NCI-H146 (cell line): ENCODE measurements at regions not wholly inside any gene's neighbourhood (a gene's known extent, or its start where the extent isn't known, plus 50 kb on each side); places are given as distances from the start of the nearest gene placed in this dataset.

Source experiments
- DNase-seq: peaks from one replicate; lab custom pipeline; 2025; lab: John Stamatoyannopoulos, UW

DNA sequence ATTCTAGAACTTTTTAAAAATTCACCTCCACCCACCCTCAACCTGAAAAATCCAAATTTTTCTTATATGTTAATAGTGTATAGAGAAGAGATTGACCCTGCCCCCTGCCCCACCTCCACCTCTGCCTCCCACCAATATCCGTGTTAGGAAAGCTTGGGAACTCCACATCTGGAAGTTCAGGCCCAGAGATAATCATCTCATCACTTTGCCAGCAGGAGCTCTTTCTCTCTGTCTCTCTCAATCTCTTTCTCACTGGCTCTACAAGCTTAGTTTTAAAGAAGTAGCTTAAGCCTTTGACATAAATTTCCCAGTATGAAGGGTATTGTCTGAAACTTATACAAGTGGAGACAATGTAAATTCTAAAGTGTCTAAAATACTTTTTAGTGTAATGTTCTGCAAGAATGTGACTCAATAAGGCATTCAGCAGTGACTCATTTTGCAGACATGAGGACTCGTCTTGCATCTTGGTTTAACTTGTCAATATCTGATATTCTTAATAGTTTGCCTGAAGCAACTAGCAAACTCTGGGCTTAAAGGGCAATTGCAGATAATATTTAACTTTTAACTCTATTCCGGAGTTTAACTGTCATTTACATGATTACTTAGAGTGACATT lies 299.8 kb upstream of the EPHA3 start:
- no peak for DNase-seq

DNA sequence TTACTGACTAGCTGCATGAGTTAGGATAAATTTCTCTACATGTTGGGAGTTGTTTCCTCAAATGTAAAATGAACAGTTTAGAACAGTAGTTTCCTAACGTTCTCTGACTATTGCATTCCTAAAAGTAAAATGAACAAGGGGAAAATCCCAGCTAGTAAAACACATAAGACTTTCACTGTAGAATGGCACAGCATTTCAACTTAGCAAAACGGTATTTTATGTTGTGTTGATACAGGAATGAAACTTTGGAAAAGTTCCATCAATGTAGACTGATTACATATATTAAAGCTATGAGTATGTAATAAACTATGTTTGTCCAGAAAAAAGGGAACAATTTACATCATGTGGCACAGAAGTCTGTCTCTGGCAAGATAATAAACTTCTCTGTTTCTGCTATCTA lies 297.4 kb upstream of the EPHA3 start:
- DNase-seq, result no peak

DNA sequence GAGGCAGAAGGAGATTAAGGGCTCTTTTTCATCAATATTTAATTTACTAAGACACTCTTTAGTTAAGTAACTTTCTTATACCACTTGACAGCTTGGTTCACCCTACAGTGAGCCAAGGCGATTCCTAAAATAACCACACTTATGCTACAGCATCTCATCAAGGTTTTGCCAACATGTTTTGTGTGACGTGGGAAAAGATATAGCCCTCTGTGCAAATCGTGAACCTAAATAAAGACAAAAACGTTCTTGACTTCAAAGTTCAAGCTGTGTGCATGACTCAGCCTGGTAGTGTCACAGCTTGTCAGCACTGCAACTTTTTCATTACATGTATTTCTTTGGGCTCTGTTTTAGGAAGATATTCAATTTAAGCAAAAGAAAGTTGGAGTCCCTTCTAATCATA lies 297.0 kb upstream of the EPHA3 start:
- no peak for DNase-seq

DNA sequence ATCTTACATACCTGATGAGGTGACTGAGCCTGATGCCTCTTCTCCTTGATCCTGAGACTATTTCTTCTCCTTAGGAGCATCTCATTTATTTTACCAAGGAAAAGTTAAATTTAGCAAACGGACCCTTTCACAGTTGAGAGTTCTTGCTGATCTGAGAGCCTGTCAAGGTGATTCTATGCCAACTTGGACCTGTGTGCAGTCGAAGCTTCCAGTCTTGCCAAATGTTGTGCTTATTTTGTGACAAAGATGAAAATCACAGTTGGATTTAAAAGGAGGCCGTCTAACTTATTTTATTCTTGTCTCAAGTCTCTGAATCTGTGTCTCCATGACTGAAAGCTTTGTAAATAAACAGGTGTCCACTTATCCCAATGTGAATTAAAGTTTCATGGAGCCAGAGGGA lies 296.3 kb upstream of the EPHA3 start:
- no peak for DNase-seq

DNA sequence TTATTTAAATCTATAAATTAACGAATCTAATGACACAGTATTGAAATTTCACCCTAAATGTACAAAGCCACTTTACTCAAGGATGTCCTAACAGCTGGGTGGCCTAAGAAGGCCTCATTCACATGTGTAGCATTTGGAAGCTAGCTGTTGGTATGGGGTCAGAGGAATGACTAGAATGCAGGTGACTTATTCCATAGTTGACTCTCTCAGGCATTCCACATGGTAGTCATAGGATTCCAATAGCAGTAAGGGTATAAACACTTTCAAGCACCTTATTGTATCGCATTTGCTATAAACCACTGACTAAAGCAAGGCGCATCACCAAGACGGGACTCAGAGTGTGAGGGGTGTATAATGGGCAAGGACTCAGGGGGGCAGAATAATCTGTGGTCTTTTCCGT lies 294.8 kb upstream of the EPHA3 start:
- no peak for DNase-seq

DNA sequence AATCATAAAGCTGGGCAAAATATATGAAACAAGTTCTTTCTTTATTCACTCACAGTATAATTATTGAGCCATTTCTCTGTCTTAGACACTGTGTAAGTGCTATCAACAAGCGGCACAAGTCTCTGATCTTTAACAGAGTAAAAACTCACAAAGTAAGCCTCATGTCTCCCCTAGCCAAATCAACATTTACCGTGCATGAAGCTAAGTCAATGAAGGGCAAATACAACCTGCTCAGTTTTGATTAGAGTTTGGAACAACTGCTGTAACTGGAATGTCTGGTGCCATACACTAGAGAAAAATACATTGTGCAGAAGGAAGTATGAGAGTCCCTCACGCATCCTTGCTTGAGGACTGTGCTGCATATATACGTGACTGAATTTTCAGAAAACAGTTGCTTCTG lies 291.0 kb upstream of the EPHA3 start:
- DNase-seq, result no peak

DNA sequence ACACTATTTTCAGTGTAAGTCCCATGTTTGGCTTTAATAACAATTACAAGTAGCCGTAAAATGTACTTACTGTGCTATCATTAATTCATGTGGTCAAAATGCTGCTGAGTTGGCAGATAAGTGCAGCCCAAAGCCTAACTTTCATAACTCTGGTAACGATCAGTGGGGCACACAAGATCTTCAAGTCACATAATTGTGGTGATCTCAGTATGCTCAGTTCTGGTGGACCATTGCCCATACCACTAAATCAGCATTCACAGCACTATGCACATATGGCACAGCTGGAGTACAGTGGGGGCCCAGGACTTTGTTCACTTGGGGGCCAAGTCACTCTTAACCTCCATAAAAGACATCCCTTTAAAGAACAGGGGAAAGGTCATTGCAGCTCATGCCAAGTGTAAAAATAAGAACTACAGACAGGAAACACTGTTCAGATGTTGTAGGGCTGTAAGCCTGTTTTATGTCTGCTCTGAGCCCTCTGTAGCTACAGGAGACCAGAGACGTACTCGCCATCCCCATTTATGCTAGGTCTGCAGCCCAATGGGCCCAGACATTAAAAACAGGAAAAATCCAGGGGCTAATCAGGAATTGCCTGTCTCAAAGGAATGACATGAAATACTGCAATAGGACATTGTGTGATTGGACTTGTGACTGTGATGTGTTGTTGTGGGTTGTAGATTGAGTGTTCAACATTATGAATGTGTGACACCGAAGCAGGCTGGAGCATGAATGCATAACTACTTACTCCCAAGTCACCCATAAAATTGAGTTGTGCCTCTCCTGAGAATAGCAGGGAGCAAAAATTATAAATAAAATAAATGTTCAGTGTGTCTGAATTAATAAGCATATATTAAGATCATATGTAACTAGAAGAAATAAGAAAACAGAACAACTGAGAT lies 282.5 kb upstream of the EPHA3 start:
- DNase-seq, result no peak

DNA sequence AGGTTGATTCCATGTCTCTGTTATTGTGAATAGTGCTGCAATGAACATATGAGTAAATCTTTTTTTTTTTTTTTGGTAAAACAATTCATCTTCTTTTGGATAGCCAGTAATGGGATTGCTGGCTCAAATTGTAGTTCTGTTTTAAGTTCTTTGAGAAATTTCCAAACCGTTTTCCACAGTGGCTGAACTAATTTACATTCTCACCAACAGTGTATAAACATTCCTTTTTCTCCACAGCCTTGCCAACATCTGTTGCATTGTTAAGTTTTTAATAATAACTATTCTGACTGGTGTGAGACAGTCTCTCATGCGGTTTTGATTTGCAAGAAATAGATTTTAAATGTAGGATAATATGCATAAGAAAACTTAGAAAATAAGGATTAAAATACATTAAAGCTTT lies 279.0 kb upstream of the EPHA3 start:
- no peak for DNase-seq

DNA sequence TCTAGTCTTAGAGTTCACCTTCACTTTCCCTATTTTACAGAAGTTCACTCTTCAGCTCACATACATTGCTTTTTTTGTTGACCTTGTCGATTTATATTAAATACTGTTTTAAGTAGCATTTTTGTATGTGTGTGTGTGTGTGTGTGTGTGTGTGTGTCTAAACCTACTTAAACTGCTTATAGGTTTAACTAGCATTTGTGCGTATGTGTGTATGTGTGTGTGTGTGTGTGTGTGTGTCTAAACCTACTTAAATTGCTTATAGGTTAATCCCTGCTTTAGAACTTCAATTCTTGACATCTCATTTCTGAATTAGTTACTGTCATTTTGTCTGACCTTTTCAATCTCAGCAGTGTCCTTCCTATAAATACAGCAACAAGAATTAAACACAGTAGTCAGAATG lies 254.8 kb upstream of the EPHA3 start:
- DNase-seq, result no peak

DNA sequence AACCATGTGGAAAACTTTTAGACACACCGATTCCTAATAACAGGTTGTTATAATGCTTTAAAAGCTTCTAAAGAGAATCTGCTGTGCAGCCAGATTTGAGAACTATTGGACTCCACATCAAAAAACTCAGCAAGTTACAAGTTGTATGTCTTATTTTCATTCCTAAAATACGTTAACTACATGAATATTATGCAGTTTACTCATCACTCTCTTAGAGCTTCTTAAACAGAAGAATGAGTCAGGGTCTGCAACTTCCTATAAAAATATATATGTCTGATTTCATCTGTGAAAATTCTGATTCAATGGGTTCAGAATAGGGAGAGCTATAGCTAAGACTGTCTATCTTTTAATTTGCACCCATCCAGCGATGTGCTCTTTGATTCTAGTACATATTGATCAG lies 244.2 kb upstream of the EPHA3 start:
- no peak for DNase-seq

DNA sequence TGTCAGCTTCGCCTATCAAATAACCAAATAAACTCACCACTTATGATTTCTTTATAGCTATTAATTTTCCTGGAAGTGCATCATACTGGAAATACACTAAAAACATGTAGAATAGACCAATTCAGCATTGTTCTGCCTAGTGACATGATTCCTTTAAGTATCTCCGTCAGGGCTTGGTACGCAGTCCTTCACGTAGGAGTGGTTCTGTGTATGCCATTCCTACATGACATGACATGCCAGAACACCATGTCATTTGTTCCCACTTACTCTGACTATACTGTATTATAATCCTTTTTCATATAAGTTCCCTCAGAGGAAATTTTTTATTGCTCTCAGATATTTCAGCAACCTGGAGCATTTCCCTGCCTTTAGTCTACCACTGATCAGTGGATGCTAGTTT lies 230.7 kb upstream of the EPHA3 start:
- DNase-seq, result no peak

DNA sequence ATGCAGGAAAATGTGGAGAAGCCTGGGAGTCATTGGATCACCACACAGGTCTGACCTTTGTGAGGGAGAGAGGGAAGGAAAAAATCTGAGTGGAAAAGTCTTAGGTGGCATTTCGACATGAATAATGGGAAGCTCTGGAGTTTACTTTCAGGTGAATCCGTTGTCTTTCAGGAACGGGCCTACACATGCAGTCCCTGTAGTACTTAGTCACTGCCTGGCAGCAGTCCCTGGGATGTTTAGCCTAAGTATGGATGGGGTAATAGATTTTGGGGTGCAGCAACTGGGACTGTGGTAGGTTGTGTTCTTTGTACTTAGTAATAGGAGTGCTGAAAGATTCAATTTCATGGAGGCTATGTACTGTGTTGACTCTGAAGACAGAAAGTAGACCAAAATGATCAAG lies 227.5 kb upstream of the EPHA3 start:
- no peak for DNase-seq

DNA sequence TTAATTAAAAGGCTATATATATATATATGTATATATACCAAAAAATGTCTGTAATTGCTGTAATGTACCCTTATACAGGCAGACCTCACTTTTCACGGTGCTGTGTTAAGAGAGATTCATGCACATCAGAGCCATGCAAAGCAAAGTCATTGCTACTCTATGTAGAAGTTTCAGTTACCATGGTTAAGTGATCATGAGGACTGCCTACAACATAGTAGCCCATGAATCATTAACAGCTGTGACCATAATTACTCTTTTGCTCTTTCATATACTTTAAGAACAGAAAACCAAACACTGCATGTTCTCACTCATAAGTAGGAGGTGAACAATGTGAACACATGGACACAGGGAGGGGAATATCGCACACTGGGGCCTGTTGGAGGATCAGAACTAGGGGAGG lies 225.3 kb upstream of the EPHA3 start:
- no peak for DNase-seq

DNA sequence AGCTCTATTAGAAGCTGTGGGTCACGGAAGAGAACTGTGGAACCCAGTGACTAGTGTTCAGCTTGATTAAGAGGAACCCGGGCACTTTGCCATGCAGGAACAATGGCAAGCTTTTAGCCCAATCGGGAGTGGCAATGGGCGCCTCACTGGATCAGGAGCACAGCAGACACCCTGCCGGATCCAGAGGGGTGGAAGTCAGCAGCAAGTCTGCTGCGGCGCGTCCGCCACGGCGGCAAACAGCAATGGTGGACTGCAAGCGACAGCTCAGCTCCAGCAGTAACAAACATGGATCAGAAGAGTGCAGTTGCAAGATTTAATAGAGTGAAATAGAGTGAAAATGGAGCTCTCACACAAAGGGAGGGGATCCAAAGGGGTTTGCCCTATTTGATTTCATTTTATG lies 220.8 kb upstream of the EPHA3 start:
- DNase-seq, result peak; percentile 41

DNA sequence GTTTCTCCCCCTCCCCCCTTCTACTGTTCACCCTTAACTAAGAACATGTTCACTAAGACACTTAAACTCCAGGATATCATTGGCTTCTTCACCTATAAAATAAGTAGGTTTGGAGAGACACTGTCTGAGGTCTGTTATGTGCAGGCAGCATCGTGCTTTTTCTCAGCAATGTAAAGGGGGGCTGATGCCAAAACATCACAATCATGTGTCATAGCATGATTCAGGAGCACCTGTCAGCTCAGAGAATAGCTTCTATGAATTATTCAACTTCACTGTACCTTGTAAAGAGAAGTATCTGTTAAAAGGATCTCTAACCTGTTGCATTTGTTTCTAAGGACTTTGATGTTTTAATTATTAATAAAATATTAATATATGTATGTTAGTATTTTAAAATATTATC lies 211.4 kb upstream of the EPHA3 start:
- DNase-seq, result no peak

DNA sequence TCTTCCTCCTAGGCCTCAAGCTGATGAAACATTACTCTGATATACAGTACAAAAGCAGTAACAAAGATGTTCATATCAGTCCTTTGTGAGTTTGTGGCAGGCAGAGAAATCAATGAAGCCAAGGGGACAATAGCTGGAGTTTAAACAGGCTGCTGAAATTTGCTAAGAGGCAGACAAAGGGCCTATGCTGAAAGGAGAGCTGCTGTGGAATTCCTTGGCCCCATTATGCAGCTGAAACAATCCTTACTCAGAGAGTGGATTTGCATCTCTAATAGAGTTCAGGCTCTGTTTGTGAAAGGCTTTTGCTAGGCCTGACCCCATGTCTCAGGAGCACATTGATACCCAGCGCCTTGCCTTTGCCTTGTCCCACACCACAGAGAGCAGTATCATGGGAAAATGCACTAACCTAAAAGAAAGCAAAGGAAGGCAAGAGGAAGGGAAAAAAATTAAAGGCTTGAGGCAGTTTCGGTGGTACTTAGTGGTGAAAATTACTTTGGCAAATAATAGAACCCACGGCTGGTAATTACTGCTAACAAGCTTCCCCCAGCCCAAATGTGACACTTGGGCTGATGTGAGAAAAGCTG lies 195.0 kb upstream of the EPHA3 start:
- DNase-seq, result peak; percentile 9

DNA sequence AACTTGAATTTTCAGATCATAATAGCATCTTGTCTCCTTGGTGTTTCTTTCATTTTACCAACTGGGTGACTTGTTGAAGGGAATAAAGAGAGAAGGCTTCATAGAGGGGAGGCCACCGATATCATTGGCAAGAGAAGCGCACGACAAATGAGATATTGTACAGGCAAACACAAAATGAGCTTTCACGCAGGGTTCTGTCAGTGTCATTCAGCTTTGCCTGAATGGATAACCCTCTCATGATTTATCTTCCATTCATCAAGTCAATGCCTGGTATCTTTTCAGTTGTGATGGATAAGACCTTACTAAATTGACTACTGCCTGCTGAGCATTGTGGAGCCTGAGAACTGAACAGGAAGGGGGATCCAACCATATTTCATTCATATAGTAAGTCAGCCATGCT lies 188.6 kb upstream of the EPHA3 start:
- DNase-seq, result no peak

DNA sequence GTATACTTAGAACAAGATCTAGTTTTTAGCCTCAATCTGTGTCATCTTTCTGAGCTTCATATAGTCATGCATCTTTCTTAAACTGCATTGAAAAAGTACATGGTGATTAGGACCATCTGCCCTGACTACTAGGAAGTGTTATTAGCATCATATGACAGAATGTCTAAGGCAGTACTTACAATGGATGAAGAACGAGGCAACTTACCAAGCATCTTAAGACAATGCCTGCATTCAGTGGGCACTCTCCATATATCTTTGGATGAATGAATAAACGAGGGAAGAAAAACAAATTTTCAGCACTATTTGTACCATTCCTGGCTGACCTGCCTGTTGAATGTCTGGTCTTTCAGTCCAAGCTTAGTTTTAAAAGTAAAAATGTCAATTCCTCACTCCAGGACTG lies 185.4 kb upstream of the EPHA3 start:
- no peak for DNase-seq

DNA sequence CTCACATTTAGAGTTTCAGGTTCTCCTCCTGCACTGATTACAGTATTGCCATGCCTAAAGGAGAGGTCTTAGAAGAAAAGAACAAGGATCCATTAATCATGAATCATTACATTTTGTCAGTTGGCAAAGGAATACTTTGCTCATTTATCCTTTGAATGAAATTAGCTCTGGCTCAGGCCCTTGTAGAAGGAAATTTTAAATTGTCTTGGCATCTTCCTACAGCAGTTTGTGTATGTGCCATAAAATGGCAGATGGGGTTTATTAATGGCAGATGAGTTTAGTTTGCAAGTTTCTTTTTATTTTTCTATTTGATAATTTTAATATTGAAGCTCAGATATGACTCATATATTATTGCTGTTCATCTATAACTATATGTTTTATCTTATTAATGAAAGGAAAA lies 181.2 kb upstream of the EPHA3 start:
- no peak for DNase-seq

DNA sequence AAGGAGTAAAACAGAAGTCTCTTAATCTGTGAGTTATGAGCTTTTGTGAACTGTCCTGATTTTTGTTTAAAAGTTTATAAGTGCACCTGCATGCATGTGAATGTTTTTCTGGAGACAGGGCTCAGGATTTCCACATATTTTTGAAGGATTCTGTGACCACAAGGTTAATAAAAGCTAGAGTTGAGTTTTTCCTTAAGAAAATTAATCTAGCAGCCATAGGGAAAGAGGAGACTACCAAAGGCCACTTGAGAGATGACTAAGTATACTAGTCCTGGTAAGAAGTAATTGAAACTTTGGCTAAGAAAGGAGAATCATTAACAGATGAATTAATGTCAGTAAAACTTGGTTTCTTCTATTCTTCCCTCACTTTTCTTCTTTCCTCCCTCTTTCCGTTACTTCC lies 176.8 kb upstream of the EPHA3 start:
- DNase-seq, result no peak

DNA sequence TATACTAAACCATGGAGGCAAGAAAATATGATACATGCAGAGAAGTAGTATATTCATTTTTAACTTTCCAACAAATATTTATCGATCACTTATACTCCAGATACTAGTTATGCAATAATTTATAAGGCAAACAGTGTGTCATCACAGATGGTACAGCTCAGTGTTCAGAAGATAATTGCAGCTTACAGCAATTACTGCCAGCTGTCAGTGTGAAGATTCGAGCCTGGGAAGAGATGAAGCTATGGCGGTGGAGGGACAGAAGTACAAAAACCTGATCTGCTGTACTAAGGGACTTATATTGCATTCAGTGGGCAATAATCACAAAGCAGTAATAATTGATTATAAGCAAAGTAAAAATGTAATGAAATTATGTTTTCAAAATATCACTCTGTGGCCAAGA lies 170.6 kb upstream of the EPHA3 start:
- DNase-seq, result peak; percentile 29

DNA sequence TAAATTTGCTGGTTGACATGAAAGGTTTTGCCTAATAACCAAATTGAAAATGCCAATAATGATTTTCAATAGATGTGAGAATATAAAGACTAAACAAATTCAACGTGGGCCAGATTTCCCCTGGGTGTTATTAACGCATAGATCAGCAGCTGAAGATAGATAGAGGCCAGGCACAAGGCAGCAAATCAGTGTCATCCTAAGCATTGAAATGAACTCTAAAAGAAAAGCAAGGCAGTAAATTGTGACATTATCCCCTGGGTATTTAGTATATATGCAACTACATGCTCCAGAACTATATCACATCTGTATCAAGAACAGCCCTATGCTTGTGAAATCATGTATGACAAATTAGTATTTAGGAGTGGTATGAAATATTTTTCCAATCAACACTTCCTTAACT lies 167.1 kb upstream of the EPHA3 start:
- no peak for DNase-seq

DNA sequence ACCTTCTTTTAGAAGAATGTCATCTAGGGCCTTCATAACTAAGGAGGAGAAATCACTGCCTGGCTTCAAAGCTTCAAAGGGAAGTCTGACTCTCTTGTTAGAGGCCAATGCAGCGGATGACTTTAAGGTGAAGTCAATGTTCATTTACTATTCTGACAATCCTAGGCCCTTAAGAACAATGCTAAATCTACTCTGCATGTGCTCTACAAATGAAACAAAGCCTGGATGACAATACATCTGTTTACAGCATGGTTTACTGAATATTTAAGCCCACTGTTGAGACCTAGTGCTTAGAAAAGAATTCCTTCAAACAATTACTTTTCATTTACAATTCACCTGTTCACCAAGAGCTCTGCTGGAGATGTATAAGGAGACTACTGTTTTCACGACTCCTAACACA lies 160.4 kb upstream of the EPHA3 start:
- DNase-seq, result no peak

DNA sequence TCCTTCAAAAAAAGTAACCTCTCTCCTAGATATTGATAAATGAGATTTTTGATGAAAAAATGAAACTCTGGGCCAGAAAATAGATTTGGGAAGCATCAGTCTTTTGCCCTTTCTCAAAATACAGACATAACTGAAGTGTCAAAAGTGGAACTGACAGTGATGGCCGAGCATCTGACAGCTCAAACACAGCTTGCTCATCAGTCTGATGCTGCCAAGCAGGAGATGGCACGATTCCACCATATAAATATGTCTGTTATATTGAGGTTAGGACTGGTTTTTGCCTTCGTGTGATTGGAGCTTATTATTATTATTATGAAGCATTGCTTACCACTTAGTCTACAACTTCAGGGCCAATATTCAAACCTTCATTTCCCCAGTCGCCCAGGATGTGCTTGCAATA lies 152.6 kb upstream of the EPHA3 start:
- DNase-seq, result no peak
